ENCODE measurements at regions not wholly inside any gene's neighbourhood (a gene's known extent, or its start where the extent isn't known, plus 50 kb on each side); places are given as distances from the start of the nearest gene placed in this dataset.
"Not testable (repeated sequence)": the region's sequence is repeated elsewhere in the genome, so short reads cannot be mapped to it uniquely, and the experiment has no call there.

DNA sequence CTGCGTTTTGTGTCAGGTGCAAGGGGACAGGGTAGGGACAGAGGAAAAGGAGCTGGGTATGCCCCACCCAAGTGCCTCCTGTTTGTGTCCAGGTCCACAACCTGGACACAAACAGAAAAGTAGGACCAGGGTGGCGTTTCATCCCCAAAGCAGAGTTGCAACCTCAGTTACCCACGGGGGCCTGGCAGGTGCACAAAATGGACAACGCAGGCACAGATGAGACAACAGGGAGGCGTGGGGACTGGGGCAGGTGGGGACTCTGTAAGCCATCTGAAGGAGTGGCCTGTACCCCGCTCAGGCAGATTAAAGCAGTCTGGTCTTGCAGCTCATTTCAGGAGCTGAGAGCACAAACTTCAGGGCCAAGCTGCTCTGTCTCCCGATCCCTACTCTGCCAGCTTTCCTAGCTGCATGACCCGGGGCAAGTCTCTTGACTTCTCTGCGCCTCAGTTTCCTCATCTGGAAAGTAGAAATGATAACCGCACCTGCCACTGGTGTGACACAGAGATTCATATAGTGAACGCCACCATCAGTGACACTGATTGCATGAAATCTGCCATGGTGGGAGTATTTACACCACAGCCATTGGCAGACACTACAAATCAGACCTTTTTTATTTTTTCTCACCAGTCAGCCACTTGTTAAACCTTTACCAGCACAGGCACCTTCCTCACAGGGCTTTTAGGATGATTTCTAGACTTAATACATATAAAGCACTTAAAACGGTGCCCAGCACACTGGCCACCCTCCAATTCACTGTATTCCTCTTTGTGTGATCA is 123.0 kb downstream of the PHETA1 start:
- Histone ChIP-seq H3K36me3 (ENCODE audit: insufficient read depth, low read length) (no peaks in the 10 kb centered on the region), H3K9me3 (replicated peaks; ENCODE audit: low read length) (no peaks in the 10 kb centered on the region), H3K27me3 (ENCODE audit: control insufficient read depth, insufficient read depth, low read length) (peaks cover 9% of the 10 kb centered on the region), H3K4me2 (ENCODE audit: low read length) (no peak overlapping the region), H3K4me3 (ENCODE audit: low read length) (no peak overlapping the region), H3K4me1 (ENCODE audit: control insufficient read depth, insufficient read depth, low read length) (no peaks in the 10 kb centered on the region), H3K9ac (ENCODE audit: low read depth, low read length) (no peak overlapping the region)

DNA sequence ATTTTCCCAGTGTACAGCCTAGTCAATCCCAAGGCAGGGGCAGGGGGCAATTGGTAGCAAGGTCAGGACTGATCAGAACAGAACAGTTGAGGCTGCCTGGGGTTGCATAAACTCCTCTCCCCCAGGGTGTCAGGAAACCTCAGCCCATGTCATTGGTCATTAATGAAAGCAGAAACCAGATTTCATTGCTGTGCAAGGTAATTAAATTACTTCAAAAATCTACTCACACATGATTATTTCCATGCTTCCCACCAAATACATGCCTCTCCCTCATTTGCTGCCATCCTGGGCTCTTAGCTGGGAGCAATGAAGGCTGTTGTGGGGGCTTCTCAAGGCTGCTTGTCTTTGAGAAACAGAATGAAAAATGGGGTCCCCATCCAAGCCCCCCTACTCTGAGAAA is 124.2 kb downstream of the PHETA1 start:
- no peak overlapping the region for H3K4me2 ChIP-seq (ENCODE audit: low read length)
- no peaks in the 10 kb centered on the region for H3K36me3 ChIP-seq (ENCODE audit: insufficient read depth, low read length)
- H3K9ac ChIP-seq (ENCODE audit: low read depth, low read length) = no peak overlapping the region
- H3K4me1 ChIP-seq (ENCODE audit: control insufficient read depth, insufficient read depth, low read length) = no peaks in the 10 kb centered on the region
- peaks cover 4% of the 10 kb centered on the region for H3K27me3 ChIP-seq (ENCODE audit: control insufficient read depth, insufficient read depth, low read length)
- no peak overlapping the region for H3K4me3 ChIP-seq (ENCODE audit: low read length)
- no peaks in the 10 kb centered on the region for H3K9me3 ChIP-seq (replicated peaks; ENCODE audit: low read length)

DNA sequence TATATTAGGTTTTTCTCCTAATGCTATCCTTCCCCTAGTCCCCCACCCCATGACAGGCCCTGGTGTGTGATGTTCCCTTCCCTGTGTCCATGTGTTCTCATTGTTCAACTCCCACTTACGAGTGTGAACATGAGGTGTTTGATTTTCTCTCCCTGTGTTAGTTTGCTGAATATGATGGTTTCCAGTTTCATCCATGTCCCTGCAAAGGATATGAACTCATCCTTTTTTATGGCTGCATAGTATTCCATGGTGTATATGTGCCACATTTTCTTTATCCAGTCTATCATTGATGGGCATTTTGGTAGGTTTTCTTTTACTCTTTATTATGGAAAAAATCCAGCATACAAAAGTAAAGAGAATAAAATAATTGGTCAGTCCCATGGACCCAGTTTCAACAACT is 126.1 kb downstream of the PHETA1 start:
- H3K4me2 ChIP-seq (ENCODE audit: low read length); H3K4me3 ChIP-seq (ENCODE audit: low read length); H3K27me3 ChIP-seq (ENCODE audit: control insufficient read depth, insufficient read depth, low read length): not testable (repeated sequence)

DNA sequence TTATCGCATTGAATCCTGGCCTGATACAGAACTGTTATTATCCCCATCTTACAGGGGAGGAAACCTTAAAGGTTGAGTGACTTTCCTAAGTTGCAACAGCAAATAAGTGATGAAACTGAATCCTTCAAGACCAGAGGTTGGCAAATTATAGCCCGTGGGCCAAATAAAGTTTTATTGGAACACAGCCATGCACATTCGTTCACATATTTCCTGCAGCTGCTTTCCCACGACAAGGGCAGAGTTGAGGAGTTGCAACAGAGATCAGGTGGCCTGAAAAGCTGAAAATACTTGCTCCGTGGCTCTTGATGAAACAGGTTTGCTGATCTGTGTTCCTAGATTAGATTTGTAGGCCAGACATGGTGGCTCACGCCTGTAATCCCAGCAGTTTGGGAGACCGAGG is 126.7 kb downstream of the PHETA1 start:
- no peak overlapping the region for H3K9ac ChIP-seq (ENCODE audit: low read depth, low read length)
- H3K4me3 ChIP-seq (ENCODE audit: low read length) = no peak overlapping the region
- no peak overlapping the region for H3K4me2 ChIP-seq (ENCODE audit: low read length)
- H3K27me3 ChIP-seq (ENCODE audit: control insufficient read depth, insufficient read depth, low read length) = peaks cover 4% of the 10 kb centered on the region
- H3K9me3 ChIP-seq (replicated peaks; ENCODE audit: low read length) = no peaks in the 10 kb centered on the region
- H3K36me3 ChIP-seq (ENCODE audit: insufficient read depth, low read length) = no peaks in the 10 kb centered on the region
- H3K4me1 ChIP-seq (ENCODE audit: control insufficient read depth, insufficient read depth, low read length) = no peaks in the 10 kb centered on the region

More for the DNA sequence above, 126.1 kb downstream of the PHETA1 start:
- not testable (repeated sequence) for H3K9ac ChIP-seq (ENCODE audit: low read depth, low read length); H3K36me3 ChIP-seq (ENCODE audit: insufficient read depth, low read length); H3K4me1 ChIP-seq (ENCODE audit: control insufficient read depth, insufficient read depth, low read length); H3K9me3 ChIP-seq (replicated peaks; ENCODE audit: low read length)

DNA sequence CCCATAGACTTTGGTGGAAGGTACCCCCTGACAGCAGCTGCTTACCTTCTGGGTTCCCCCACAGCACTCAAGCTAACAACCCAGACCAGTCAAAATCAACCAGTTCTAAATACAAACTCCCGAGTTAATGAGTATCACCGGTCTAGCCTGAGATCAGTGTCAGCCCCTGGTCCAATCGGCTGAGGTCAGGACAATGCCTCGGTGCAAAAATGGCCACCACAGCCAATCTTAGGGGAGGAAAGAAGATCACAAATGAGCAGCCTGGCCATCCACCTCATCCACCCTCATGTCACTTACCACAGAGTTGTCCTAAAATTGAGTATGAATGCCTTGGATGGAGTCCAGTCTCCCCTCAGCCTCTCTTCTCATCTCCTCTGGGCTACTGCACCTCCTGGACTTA is 128.5 kb downstream of the PHETA1 start:
- no peaks in the 10 kb centered on the region for H3K4me1 ChIP-seq (ENCODE audit: control insufficient read depth, insufficient read depth, low read length)

DNA sequence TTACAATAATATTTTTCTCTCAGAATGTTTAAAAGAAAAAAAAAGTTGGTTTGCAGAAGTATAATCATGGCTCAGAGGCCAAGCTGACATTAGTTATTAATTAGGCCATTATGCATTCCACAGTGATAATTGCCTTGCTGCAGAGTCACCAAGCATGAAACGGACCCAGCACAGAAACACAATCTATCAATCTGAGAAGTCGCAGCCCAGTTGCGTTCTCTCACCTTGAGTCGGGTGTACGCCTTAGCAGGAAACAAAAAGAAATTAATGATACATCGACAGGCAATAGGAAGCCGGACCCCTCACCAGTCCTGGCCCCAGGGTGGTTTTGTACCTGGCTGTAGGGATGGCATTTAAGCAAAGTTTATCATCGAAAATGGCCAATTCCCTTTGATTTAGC is 129.7 kb downstream of the PHETA1 start:
- Histone ChIP-seq H3K36me3 (ENCODE audit: insufficient read depth, low read length) (no peaks in the 10 kb centered on the region), H3K4me2 (ENCODE audit: low read length) (no peak overlapping the region), H3K27me3 (ENCODE audit: control insufficient read depth, insufficient read depth, low read length) (peaks cover 2% of the 10 kb centered on the region), H3K4me3 (ENCODE audit: low read length) (no peak overlapping the region), H3K9me3 (replicated peaks; ENCODE audit: low read length) (no peaks in the 10 kb centered on the region), H3K4me1 (ENCODE audit: control insufficient read depth, insufficient read depth, low read length) (no peaks in the 10 kb centered on the region), H3K9ac (ENCODE audit: low read depth, low read length) (no peak overlapping the region)

More for the DNA sequence above, 128.5 kb downstream of the PHETA1 start:
- no peaks in the 10 kb centered on the region for H3K36me3 ChIP-seq (ENCODE audit: insufficient read depth, low read length)
- H3K4me3 ChIP-seq (ENCODE audit: low read length) = no peak overlapping the region
- H3K9ac ChIP-seq (ENCODE audit: low read depth, low read length) = no peak overlapping the region
- H3K27me3 ChIP-seq (ENCODE audit: control insufficient read depth, insufficient read depth, low read length) = peaks cover 2% of the 10 kb centered on the region
- H3K4me2 ChIP-seq (ENCODE audit: low read length) = no peak overlapping the region
- no peaks in the 10 kb centered on the region for H3K9me3 ChIP-seq (replicated peaks; ENCODE audit: low read length)

DNA sequence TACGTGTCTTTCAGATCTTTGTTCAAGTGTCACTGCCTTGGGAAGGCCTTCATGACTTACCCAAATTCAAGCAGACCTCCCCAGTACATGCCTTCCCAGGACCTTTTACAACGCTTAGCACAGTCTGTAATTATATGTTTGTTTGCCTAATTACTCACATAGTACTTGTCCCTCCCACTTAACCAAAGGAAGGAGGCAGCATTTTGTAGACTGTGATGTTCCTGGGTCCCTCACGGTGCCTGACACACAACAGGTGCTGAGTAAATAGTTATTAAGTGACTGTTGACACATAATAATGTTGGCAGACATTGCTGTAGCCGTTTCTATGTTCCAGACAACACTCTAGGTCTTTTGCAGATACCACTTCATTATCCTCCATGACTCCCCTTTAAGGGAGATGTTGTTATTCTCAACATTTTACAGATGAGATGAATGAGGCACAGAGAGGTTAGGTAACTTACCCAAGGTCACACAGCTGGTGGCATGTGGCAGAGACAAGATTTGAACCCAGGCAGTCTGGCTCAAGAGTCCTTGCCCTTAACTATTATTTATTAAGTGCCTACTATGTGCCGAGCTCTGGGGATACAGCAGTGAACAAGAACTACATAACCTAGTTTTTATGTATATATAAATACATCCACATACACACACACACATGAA is 130.7 kb downstream of the PHETA1 start:
- Histone ChIP-seq H3K36me3 (ENCODE audit: insufficient read depth, low read length) (no peaks in the 10 kb centered on the region), H3K9ac (ENCODE audit: low read depth, low read length) (no peak overlapping the region), H3K27me3 (ENCODE audit: control insufficient read depth, insufficient read depth, low read length) (peaks cover 2% of the 10 kb centered on the region), H3K9me3 (replicated peaks; ENCODE audit: low read length) (no peaks in the 10 kb centered on the region), H3K4me2 (ENCODE audit: low read length) (no peak overlapping the region), H3K4me3 (ENCODE audit: low read length) (no peak overlapping the region), H3K4me1 (ENCODE audit: control insufficient read depth, insufficient read depth, low read length) (no peaks in the 10 kb centered on the region)

DNA sequence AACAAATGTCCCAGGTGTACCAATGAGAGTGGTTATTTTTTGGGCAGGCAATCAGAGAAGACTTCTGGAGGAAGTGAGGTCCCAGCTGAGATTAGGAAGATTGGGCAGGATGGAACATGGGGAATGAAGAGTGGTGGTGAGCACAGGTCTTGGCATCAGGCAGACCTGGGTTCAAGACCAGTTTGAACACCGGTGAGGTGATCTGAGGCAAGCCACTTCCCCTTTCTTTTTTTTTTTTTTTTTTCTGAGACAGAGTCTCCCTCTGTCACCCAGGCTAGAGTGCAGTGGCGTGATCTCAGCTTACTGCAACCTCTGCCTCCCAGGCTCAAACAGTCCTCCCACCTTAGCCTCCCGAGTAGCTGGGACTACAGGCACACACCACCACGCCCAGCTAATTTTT is 134.4 kb downstream of the PHETA1 start:
- not testable (repeated sequence) for H3K9me3 ChIP-seq (replicated peaks; ENCODE audit: low read length); H3K36me3 ChIP-seq (ENCODE audit: insufficient read depth, low read length); H3K4me1 ChIP-seq (ENCODE audit: control insufficient read depth, insufficient read depth, low read length); H3K4me2 ChIP-seq (ENCODE audit: low read length); H3K27me3 ChIP-seq (ENCODE audit: control insufficient read depth, insufficient read depth, low read length); H3K9ac ChIP-seq (ENCODE audit: low read depth, low read length); H3K4me3 ChIP-seq (ENCODE audit: low read length)

DNA sequence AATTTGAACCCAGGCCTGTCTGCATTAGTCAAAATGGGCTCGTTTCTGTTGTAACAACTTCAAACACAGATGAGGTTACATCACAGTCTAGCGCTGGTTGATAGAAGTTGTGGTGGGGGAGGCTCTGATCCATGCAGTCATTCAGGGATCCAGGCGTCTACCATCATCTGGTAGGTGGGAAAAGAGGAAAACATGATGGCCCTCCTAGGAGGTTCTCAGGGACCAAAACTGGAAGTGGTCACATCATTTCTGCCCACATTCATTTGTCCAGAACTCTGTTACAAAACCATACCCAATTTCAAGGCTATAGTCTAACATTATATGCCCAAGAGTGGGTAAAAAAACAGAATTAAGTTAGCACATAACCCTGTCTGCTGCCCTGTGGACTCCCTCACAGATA is 135.1 kb downstream of the PHETA1 start:
- peaks cover 6% of the 10 kb centered on the region for H3K27me3 ChIP-seq (ENCODE audit: control insufficient read depth, insufficient read depth, low read length)

DNA sequence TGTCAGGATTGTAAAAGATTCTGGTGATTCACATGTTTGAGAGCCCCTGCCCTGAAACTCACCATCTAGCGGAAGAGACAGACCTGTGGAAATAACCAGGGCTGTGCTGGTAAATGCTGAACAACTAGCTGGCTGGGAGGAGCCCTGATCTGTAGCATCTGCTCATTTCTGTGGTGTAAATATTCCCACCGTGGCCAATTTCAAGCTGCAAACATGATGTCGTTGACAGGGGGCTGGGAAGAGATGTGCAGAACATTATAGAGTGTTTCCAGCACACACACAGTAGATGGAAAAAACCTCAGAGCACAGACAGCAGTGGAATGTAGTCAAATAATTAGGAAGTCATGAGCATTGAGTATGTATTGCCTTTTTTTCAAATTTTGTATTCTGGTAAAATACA is 138.2 kb downstream of the PHETA1 start:
- peaks cover 3% of the 10 kb centered on the region for H3K27me3 ChIP-seq (ENCODE audit: control insufficient read depth, insufficient read depth, low read length)
- no peaks in the 10 kb centered on the region for H3K4me1 ChIP-seq (ENCODE audit: control insufficient read depth, insufficient read depth, low read length)
- H3K4me3 ChIP-seq (ENCODE audit: low read length) = no peak overlapping the region
- H3K4me2 ChIP-seq (ENCODE audit: low read length) = no peak overlapping the region
- H3K36me3 ChIP-seq (ENCODE audit: insufficient read depth, low read length) = no peaks in the 10 kb centered on the region
- H3K9me3 ChIP-seq (replicated peaks; ENCODE audit: low read length) = no peaks in the 10 kb centered on the region
- H3K9ac ChIP-seq (ENCODE audit: low read depth, low read length) = no peak overlapping the region

More for the DNA sequence above, 135.1 kb downstream of the PHETA1 start:
- H3K4me1 ChIP-seq (ENCODE audit: control insufficient read depth, insufficient read depth, low read length) = no peaks in the 10 kb centered on the region
- H3K4me2 ChIP-seq (ENCODE audit: low read length) = no peak overlapping the region
- no peaks in the 10 kb centered on the region for H3K9me3 ChIP-seq (replicated peaks; ENCODE audit: low read length)
- H3K4me3 ChIP-seq (ENCODE audit: low read length) = no peak overlapping the region
- H3K9ac ChIP-seq (ENCODE audit: low read depth, low read length) = no peak overlapping the region
- no peaks in the 10 kb centered on the region for H3K36me3 ChIP-seq (ENCODE audit: insufficient read depth, low read length)

DNA sequence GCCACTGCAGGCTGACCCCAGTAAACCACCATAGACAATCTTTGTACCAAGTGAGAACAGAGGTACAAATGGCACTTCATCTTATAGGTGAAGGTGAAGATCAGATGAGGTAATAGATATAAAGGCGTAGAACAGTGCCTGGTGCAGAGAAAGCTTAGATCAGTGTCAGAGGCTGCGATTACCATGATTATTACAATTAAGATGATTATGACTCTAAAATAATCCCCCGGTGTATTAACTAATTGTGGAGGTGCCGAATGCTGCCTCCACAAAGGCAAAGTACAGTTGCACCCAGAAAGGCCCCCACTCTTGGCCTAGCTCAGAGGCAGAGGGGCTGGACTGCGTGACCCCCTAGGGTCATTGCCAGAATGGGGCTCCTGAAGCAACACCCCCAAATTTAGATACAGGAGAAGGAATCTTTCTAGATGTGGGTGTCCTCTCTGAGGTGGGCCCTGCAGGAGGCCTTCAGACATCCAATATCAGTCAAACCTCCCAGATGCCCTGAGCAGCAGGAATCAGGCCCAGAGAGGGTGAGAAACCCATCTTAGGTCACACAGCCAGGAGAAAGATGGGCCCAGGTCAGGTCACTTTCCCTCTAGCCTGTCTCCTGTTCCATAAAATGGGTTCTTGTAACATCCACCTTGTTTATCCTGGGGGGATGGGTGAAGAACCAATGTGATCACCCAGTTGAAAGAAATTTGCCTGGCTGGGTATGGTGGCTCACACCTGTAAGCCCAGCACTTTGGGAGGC is 139.8 kb downstream of the PHETA1 start:
- H3K27me3 ChIP-seq (ENCODE audit: control insufficient read depth, insufficient read depth, low read length) = peaks cover 3% of the 10 kb centered on the region
- H3K4me1 ChIP-seq (ENCODE audit: control insufficient read depth, insufficient read depth, low read length) = no peaks in the 10 kb centered on the region
- no peak overlapping the region for H3K4me3 ChIP-seq (ENCODE audit: low read length)
- H3K36me3 ChIP-seq (ENCODE audit: insufficient read depth, low read length) = no peaks in the 10 kb centered on the region
- H3K4me2 ChIP-seq (ENCODE audit: low read length) = no peak overlapping the region
- no peak overlapping the region for H3K9ac ChIP-seq (ENCODE audit: low read depth, low read length)
- H3K9me3 ChIP-seq (replicated peaks; ENCODE audit: low read length) = no peaks in the 10 kb centered on the region
